ENCODE measurements at regions not wholly inside any gene's neighbourhood (a gene's known extent, or its start where the extent isn't known, plus 50 kb on each side); places are given as distances from the start of the nearest gene placed in this dataset.

GRCh38 chr2:221212105-221212504 lies 360.0 kb downstream of the EPHA4 start:
- no peak for TF ChIP-seq CTCF (IDR thresholded peaks at IDR 0.05; ENCODE audit: low read depth, low read length, poor library complexity, severe bottlenecking)
- no peak for TF ChIP-seq EZH2phosphoT487 (IDR thresholded peaks at IDR 0.05; ENCODE audit: borderline replicate concordance, low read length)
